HEK293T (cell line): ENCODE measurements at regions not wholly inside any gene's neighbourhood (a gene's known extent, or its start where the extent isn't known, plus 50 kb on each side); places are given as distances from the start of the nearest gene placed in this dataset.

Source experiments
- ARNT ChIP-seq: fragments of 450-650 bp; IDR thresholded peaks from 2 replicates; pipeline ENCODE4 v1.6.1; 2017; ENCODE audit warnings: mild to moderate bottlenecking
- BHLHE40 ChIP-seq: fragments of 450-650 bp; IDR thresholded peaks from 2 replicates; pipeline ENCODE4 v1.6.1; 2016; ENCODE audit warnings: mild to moderate bottlenecking, moderate library complexity, borderline replicate concordance
- CTBP1 ChIP-seq: fragments of 450-650 bp; IDR thresholded peaks from 2 replicates; pipeline ENCODE4 v1.6.1; 2016; ENCODE audit warnings: borderline replicate concordance
- ELF4 ChIP-seq: fragments of 450-650 bp; IDR thresholded peaks from 2 replicates; pipeline ENCODE4 v1.6.1; 2017; ENCODE audit warnings: antibody characterized with exemption
- FOXA1 ChIP-seq: fragments of 450-650 bp; IDR thresholded peaks from 2 replicates; pipeline ENCODE4 v1.6.1; 2016; ENCODE audit warnings: mild to moderate bottlenecking
- FOXM1 ChIP-seq: fragments of 450-650 bp; IDR thresholded peaks from 2 replicates; pipeline ENCODE4 v1.6.1; 2017; ENCODE audit warnings: mild to moderate bottlenecking, borderline replicate concordance
- HDGF ChIP-seq: fragments of 450-650 bp; IDR thresholded peaks from 2 replicates; pipeline ENCODE4 v1.6.1; 2017; ENCODE audit warnings: antibody characterized with exemption, borderline replicate concordance
- L3MBTL2 ChIP-seq: fragments of 450-650 bp; conservative IDR thresholded peaks from 2 replicates; pipeline ENCODE4 v1.6.1; 2016; ENCODE audit warnings: mild to moderate bottlenecking
- LEF1 ChIP-seq: fragments of 450-650 bp; IDR thresholded peaks from 2 replicates; pipeline ENCODE4 v1.6.1; 2017; ENCODE audit warnings: mild to moderate bottlenecking, borderline replicate concordance
- NFRKB ChIP-seq: fragments of 450-650 bp; IDR thresholded peaks from 2 replicates; pipeline ENCODE4 v1.6.1; 2016; ENCODE audit warnings: mild to moderate bottlenecking, moderate library complexity
- PKNOX1 ChIP-seq: fragments of 450-650 bp; IDR thresholded peaks from 2 replicates; pipeline ENCODE4 v1.6.1; 2016
- SP1 ChIP-seq: fragments of 450-650 bp; IDR thresholded peaks from 2 replicates; pipeline ENCODE4 v1.6.1; 2017
- SUZ12 ChIP-seq: fragments of 450-650 bp; IDR thresholded peaks from 2 replicates; pipeline ENCODE4 v1.6.1; 2016; ENCODE audit warnings: mild to moderate bottlenecking
- TARDBP ChIP-seq: fragments of 450-650 bp; IDR thresholded peaks from 2 replicates; pipeline ENCODE4 v1.6.1; 2016

DNA sequence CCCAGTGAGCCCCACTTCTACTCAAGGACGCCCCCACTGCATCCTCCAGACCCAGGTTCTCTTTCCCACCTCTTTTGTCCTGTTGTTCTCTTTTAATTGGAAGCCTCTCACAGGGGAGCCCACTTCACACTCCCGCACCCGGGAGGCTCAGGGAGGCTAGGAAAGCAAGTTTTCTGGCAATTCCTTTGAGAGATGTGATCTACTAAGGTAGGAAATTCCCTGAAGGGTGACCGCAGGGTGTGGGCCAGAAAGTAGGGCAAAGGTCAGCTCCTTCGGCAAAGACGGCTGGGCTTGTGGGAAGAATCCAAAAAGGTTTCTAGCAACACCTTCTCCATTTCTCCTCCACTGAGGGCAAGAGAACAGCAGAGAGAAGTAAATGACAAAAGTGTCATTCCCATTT, 98.1 kb upstream of the PTPN1 start:
- TF ChIP-seq ELF4, result no peak
- no peak for TF ChIP-seq CTBP1
- TF ChIP-seq BHLHE40, result no peak
- no peak for TF ChIP-seq HDGF
- no peak for TF ChIP-seq TARDBP
- TF ChIP-seq SUZ12, result no peak
- TF ChIP-seq ARNT, result no peak
- no peak for TF ChIP-seq SP1
- no peak for TF ChIP-seq L3MBTL2
- TF ChIP-seq LEF1, result no peak
- TF ChIP-seq PKNOX1, result no peak
- TF ChIP-seq FOXA1, result no peak
- TF ChIP-seq FOXM1, result no peak
- no peak for TF ChIP-seq NFRKB
